Mammary epithelial cell (primary cell): ENCODE measurements at regions not wholly inside any gene's neighbourhood (a gene's known extent, or its start where the extent isn't known, plus 50 kb on each side); places are given as distances from the start of the nearest gene placed in this dataset.

Experiments used
- CTCF ChIP-seq, 2 donors: IDR thresholded peaks in 1 of 2; conservative IDR thresholded peaks in 1 of 2; 2 replicates each; pipeline ENCODE4 v1.5.1; 2011 to 2012; ENCODE audit warnings: inconsistent platforms in 2 of 2, low read length in 2 of 2, mild to moderate bottlenecking in 2 of 2, control low read depth in 1 of 2, low read depth in 1 of 2; ENCODE audit not compliant: insufficient read depth in 1 of 2; ENCODE audit errors: extremely low read depth in 1 of 2
- EZH2 ChIP-seq: IDR thresholded peaks from 2 replicates; pipeline ENCODE4 v1.6.1; 2012; ENCODE audit warnings: low read length, inconsistent platforms, borderline replicate concordance

GRCh38 chr4:13907255-13907751, 279.8 kb upstream of the BOD1L1 start:
- TF ChIP-seq CTCF (conservative IDR thresholded peaks at IDR 0.05 in 1 of 2, IDR thresholded peaks at IDR 0.05 in 1 of 2; ENCODE audit: extremely low read depth in 1 of 2, insufficient read depth in 1 of 2, low read depth in 1 of 2, low read length in 2 of 2) (peak; percentile 18 to 38), EZH2 (no peak)
